Activated naive CD4-positive, alpha-beta T cell treated with anti-CD3 and anti-CD28 coated beads, Interleukin-2, amount 10 ng/mL, durations not matched to agents 7 days and 5 days (primary cell): ENCODE measurements at regions not wholly inside any gene's neighbourhood (a gene's known extent, or its start where the extent isn't known, plus 50 kb on each side); places are given as distances from the start of the nearest gene placed in this dataset.

Experiments used
- CTCF ChIA-PET: fragments of 350-600 bp; sonication (Branson Sonifier 250); formaldehyde crosslinking; loops from one replicate; lab custom pipeline; 2021; ENCODE audit warnings: antibody characterized with exemption; lab: Charles Lee
- DNase-seq: peaks from one replicate; pipeline ENCODE4 v3.0.0-alpha.2; 2020
- H3K27ac Mint-ChIP-seq: one replicate; pipeline ENCODE4 v1.8.0; 2021; ENCODE audit warnings: mild to moderate bottlenecking, moderate library complexity, mixed read lengths
- H3K27me3 Mint-ChIP-seq: one replicate; pipeline ENCODE4 v1.8.0; 2021; ENCODE audit warnings: mild to moderate bottlenecking, mixed read lengths
- H3K36me3 Mint-ChIP-seq: one replicate; pipeline ENCODE4 v1.8.0; 2021; ENCODE audit warnings: mixed read lengths
- H3K4me1 Mint-ChIP-seq: one replicate; pipeline ENCODE4 v1.8.0; 2021; ENCODE audit warnings: mixed read lengths
- H3K4me3 Mint-ChIP-seq: one replicate; pipeline ENCODE4 v1.8.0; 2021; ENCODE audit warnings: mild to moderate bottlenecking, moderate library complexity, mixed read lengths
- H3K9me3 Mint-ChIP-seq: one replicate; pipeline ENCODE4 v1.8.0; 2021; ENCODE audit warnings: mixed read lengths

DNA sequence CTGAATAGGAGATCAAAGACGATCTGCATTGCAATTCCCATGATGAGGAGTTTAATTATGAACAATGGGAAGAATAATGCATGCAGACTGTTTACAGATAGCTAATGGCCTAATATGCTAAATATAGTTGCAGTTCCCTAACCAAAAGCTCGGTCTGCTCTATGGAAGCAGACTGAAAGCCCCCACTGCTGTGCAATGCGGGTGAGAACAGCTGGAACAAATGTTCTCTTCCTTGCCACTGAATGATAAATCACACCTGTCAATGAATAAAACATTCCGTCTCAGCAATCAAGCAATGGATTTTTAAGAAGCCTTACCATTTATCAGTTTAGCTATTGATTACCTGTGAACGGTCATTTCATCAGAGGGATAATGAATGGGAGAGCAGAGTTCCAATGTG lies 704.5 kb upstream of the RAB6C start:
- Mint-ChIP-seq H3K9me3 (no peaks in the 10 kb centered on the region), H3K4me1 (no peaks in the 10 kb centered on the region), H3K36me3 (no peaks in the 10 kb centered on the region), H3K4me3 (no peak overlapping the region), H3K27me3 (no peaks in the 10 kb centered on the region), H3K27ac (no peak overlapping the region)
- DNase-seq = no peak
- CTCF ChIA-PET = no interaction called here

DNA sequence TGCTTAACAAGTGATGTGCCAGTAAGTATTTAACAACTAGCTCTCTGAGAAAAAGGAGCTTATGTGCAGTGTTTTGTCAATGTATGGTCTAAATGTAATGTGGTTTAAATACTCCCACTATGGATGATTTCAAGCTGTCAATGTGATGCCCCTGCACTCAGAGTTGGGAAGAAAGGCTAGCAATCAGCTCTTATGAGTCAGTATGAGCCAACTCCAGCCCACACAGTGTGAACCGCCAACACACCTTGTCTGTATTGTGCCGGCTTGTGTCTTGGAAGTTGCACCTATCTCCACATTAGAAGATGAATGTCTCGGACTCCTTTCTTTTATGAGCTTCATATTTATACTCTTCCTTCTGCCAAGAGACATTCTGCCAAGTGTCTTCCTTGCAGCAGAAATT lies 703.8 kb upstream of the RAB6C start:
- Mint-ChIP-seq H3K9me3 (no peaks in the 10 kb centered on the region), H3K4me3 (no peak overlapping the region), H3K4me1 (no peaks in the 10 kb centered on the region), H3K36me3 (no peaks in the 10 kb centered on the region), H3K27ac (no peak overlapping the region), H3K27me3 (no peaks in the 10 kb centered on the region)
- CTCF ChIA-PET = no interaction called here
- DNase-seq = no peak

DNA sequence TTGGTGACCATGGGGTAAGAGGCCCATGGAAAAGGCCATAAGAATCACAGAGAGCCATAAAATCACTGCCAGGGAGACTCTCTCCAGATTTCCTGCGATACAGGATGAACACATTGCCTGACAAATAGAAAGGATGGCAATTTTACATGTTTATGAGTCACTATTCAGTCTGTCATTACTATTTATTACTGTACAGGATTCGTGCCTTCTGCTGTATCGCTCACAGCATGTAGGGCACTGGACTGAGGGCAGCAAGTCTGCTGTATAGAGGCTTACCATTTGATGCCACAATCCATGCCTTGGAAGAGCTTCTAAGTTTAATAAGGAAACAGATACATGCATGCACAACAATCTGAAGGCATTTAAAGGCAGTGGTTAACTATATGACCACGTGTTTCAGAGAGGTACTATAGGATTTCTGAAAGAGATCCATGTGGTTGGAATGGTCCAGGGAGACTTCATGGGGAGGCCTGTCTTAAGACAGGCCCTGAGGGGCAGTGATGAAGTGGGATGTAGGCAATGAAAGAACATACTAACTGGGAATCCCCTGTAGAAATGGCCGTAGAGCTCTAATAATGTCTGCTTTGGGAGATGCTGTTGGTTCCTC lies 702.4 kb upstream of the RAB6C start:
- DNase-seq = no peak
- CTCF ChIA-PET = no interaction called here
- no peaks in the 10 kb centered on the region for H3K36me3 Mint-ChIP-seq
- H3K27me3 Mint-ChIP-seq = no peaks in the 10 kb centered on the region
- H3K27ac Mint-ChIP-seq = no peak overlapping the region
- no peaks in the 10 kb centered on the region for H3K4me1 Mint-ChIP-seq
- H3K9me3 Mint-ChIP-seq = no peaks in the 10 kb centered on the region
- H3K4me3 Mint-ChIP-seq = no peak overlapping the region

DNA sequence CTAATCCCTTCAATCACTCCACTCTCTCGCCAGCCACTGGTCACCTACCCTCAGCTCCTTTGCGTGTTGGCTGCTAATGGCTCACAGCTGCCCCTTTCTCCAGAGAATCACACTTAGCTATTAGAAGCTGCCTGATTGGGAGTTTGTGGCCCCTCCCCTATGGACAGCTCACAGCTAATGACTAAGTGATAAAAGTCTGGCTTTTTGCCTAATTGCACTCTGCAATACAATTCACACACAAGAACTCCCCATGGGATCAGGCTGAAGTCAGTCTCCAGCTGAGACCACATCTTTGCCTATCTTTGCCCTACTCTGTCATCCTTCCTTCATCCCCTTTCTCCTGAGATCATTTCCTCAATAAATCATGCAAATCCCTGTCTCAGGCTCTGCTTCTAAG lies 701.9 kb upstream of the RAB6C start:
- no peaks in the 10 kb centered on the region for H3K27me3 Mint-ChIP-seq
- no peak for DNase-seq

DNA sequence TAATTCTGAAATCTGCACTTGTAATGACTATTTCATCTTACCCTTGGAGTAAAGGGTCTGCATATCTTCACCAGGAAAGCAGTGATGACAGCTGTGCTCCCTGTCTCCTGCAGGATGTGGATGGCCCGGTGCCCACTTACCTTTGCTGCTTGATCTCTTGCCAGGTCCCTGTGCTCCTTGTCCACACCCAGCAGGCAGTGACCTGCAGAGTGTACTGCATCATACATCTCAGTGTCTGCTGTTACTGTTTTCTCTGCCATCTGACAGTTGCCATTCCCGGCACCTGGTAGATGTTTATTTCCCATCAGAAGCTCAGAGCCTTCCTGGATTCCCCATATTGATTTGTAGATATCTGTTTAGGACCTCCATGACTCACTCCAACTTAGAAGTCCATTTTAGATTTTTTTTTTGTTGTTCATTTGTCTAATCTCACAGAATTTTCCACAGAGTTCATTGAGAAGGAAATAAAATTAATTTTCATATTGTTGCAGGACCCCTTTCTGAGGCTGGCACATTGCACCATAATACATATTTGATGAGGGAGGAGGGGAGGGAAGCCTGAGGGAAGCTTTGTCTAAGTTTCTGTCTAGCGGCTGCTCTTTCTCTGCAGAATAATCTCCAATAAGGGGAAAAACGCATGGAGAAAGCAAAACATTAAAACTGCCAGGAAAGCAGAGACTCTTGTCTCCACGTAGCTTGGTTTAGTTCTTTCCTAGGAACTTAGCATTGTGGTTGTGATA lies 697.5 kb upstream of the RAB6C start:
- no peak for DNase-seq
- H3K4me1 Mint-ChIP-seq = no peaks in the 10 kb centered on the region
- H3K27me3 Mint-ChIP-seq = no peaks in the 10 kb centered on the region
- H3K27ac Mint-ChIP-seq = no peak overlapping the region
- no peak overlapping the region for H3K4me3 Mint-ChIP-seq
- CTCF ChIA-PET = no interaction called here
- H3K36me3 Mint-ChIP-seq = no peaks in the 10 kb centered on the region
- H3K9me3 Mint-ChIP-seq = no peaks in the 10 kb centered on the region

More for the DNA sequence above, 701.9 kb upstream of the RAB6C start:
- H3K4me1 Mint-ChIP-seq = no peaks in the 10 kb centered on the region
- CTCF ChIA-PET = no interaction called here
- H3K4me3 Mint-ChIP-seq = no peak overlapping the region
- H3K27ac Mint-ChIP-seq = no peak overlapping the region
- H3K36me3 Mint-ChIP-seq = no peaks in the 10 kb centered on the region
- no peaks in the 10 kb centered on the region for H3K9me3 Mint-ChIP-seq

DNA sequence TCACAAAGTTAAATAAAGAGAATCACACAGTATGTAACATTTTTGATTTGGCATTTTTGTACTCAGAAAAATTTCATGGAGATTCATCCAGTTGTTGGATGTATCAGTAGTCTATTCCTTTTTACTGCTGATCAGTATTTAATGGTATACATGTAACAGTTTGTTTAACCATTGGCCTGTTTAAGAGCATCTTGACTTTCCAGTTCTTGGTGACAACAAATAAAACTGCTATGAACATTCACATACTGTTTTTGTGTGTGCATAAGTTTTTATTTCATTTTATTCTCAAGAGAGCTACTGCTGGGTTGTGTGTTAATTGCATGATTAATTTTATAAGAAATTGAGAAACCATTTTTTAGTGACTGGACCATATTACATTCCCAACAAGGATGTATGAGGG lies 694.5 kb upstream of the RAB6C start:
- no peaks in the 10 kb centered on the region for H3K36me3 Mint-ChIP-seq
- H3K27me3 Mint-ChIP-seq = no peaks in the 10 kb centered on the region
- H3K9me3 Mint-ChIP-seq = no peaks in the 10 kb centered on the region
- no peak overlapping the region for H3K4me3 Mint-ChIP-seq
- CTCF ChIA-PET = no interaction called here
- no peaks in the 10 kb centered on the region for H3K4me1 Mint-ChIP-seq
- H3K27ac Mint-ChIP-seq = no peak overlapping the region
- no peak for DNase-seq

DNA sequence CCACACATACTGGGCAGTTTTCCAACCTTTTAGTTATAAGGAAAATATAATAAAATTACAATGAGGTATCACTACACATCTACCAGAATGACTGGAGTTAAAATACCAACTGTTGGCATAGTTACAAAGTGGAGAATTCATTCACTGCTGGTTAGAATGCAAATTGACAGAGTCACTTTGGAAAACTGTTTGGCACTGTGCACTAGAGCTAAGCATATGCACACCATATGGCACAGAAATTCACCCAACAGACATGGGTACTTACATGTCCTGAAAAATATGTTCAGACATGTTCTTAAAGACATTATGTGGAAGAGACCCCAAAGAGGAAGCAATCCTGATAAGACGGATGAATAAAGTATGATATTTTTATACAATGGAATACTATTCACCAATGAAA lies 686.1 kb upstream of the RAB6C start:
- no peaks in the 10 kb centered on the region for H3K36me3 Mint-ChIP-seq
- H3K27ac Mint-ChIP-seq = no peak overlapping the region
- H3K27me3 Mint-ChIP-seq = no peaks in the 10 kb centered on the region
- no peak overlapping the region for H3K4me3 Mint-ChIP-seq
- DNase-seq = no peak
- H3K4me1 Mint-ChIP-seq = no peaks in the 10 kb centered on the region
- peaks cover 11% of the 10 kb centered on the region for H3K9me3 Mint-ChIP-seq
- CTCF ChIA-PET = no interaction called here

DNA sequence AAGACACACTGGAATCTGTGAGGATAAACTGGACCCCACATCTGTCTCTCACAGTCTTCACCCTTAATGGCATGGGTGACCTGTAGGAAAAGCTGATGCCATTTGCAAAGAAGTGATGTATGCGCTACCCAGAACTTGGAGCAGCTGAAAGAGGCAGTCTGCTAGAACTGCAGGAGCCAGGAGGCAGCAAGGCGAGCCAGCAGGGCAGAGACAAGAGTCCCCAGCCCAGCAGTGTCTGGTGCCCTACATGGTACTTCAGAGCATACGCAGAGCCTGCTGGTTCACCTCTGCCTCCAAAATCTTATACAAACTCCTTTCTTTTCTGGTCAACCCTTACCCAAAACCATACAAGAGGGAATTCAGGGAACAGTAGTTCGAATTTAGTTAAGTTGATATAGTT lies 683.1 kb upstream of the RAB6C start:
- H3K4me1 Mint-ChIP-seq = no peaks in the 10 kb centered on the region
- peaks cover 9% of the 10 kb centered on the region for H3K9me3 Mint-ChIP-seq
- H3K27me3 Mint-ChIP-seq = no peaks in the 10 kb centered on the region
- no peaks in the 10 kb centered on the region for H3K36me3 Mint-ChIP-seq
- no peak overlapping the region for H3K27ac Mint-ChIP-seq
- no peak for DNase-seq
- no peak overlapping the region for H3K4me3 Mint-ChIP-seq
- CTCF ChIA-PET = interaction anchor here (1.4 kb wide), 1 partner anchor 560 kb away, joined by 3 read pairs; no protein-coding TSS in a partner anchor

DNA sequence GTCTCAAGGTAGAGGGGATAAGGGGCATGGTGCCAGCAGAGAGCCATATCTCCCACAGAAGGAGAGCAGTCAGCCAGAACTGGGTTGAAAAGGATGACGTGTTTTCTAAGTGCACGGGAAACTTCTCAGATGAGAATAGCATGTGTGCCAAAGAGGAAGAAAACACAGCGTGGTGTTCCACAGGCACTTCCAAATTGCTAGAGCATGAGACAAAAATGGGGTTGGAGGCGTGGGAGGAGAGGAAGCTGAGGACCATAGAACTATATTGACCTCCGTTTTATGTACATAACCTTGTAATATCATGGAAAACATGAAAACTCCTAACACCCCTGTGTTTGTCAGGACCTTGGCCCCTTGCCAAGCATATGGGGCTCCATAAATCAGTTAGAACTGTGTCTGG lies 682.7 kb upstream of the RAB6C start:
- CTCF ChIA-PET = interaction anchor here (1.4 kb wide), 1 partner anchor 560 kb away, joined by 3 read pairs; no protein-coding TSS in a partner anchor
- Mint-ChIP-seq H3K4me1 (no peaks in the 10 kb centered on the region), H3K9me3 (peaks cover 9% of the 10 kb centered on the region), H3K27ac (no peak overlapping the region), H3K4me3 (no peak overlapping the region), H3K36me3 (no peaks in the 10 kb centered on the region), H3K27me3 (no peaks in the 10 kb centered on the region)
- no peak for DNase-seq

DNA sequence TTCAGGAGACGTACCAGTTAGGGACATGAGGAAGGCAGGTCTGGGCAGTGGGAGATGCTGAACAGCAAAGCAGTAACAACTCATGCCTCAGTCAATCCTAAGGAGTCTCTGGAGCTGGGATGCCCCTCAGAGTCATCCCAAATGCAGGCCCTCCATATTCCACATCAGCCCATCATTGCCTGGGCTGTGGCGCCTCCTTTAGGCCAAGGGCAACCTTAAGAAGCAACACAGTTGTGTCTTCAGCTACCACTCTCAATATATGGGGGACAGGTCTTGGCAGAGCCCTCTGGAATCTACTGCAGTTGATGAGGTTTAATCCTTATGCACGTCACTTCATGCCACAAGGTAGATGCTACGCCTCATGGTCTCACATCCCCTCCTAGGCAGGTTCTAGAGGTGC lies 682.0 kb upstream of the RAB6C start:
- Mint-ChIP-seq H3K4me1 (no peaks in the 10 kb centered on the region), H3K9me3 (peaks cover 9% of the 10 kb centered on the region), H3K36me3 (no peaks in the 10 kb centered on the region), H3K27ac (no peak overlapping the region), H3K4me3 (no peak overlapping the region), H3K27me3 (no peaks in the 10 kb centered on the region)
- DNase-seq = no peak
- CTCF ChIA-PET = interaction anchor here (1.4 kb wide), 1 partner anchor 561 kb away, joined by 3 read pairs; no protein-coding TSS in a partner anchor

DNA sequence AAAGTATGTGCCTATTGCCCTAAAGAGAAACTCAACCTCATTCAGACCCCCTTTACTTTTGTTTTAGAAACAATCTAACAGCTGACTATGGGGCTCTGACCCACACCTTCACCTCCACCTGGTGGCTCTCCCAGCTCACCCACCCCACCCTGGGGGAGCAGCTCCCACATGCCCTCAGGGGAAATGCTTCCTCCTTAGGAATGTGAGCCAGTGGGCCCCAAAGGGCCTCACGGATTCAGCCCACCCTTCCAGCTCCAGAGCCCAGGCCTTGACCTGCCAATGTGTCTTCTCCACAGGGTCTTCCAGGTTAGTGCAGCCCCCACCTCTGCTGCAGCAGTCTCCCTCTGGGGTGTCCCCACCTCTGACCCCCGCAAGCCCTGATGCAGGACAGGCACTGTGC lies 680.1 kb upstream of the RAB6C start:
- no peak overlapping the region for H3K27ac Mint-ChIP-seq
- peaks cover 4% of the 10 kb centered on the region for H3K9me3 Mint-ChIP-seq
- no peaks in the 10 kb centered on the region for H3K36me3 Mint-ChIP-seq
- H3K4me3 Mint-ChIP-seq = no peak overlapping the region
- CTCF ChIA-PET = no interaction called here
- no peaks in the 10 kb centered on the region for H3K4me1 Mint-ChIP-seq
- DNase-seq = no peak
- no peaks in the 10 kb centered on the region for H3K27me3 Mint-ChIP-seq

DNA sequence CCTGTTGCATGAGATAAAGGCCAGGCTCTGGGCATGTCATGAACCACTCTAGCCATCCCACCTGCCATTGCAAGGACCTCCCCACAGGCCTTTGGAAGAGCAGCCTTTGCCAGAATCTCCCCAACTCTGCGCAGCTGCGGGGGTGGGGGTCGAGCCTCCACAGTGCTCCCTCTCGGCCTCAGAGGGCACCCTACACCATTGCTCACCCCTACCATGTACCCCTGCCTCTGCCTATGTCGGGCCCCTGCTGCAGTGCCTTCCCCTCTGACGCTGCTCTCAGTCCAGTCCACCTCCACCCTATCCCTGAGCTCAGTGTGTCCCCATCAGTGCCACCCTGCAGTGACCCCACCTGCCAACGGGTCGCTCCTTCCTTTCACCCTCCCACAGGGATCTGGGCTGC lies 679.7 kb upstream of the RAB6C start:
- Mint-ChIP-seq H3K27me3 (no peaks in the 10 kb centered on the region), H3K4me1 (no peaks in the 10 kb centered on the region), H3K27ac (no peak overlapping the region), H3K4me3 (no peak overlapping the region), H3K9me3 (peaks cover 2% of the 10 kb centered on the region), H3K36me3 (no peaks in the 10 kb centered on the region)
- CTCF ChIA-PET = no interaction called here
- no peak for DNase-seq

DNA sequence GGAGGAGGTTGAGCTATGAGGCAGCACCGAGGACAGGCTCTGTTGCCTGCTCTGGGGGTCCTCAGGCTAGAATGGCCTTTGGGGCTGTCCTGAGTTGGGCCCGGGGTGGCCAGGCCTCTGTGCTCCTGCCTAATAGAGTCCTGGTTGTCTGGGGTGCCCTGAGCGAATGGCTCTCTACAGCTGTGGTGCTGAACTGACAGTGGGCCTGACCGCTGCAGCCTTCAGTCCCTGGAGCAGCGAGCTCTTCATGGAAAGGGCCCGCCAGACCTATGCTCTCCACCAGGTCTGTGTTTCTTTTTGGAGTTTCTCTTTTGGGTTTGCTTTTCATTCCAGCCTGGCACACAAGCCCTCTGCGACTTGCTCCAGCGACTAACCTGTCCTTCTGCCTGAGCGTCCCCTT lies 679.0 kb upstream of the RAB6C start:
- DNase-seq = no peak
- Mint-ChIP-seq H3K27ac (no peak overlapping the region), H3K4me1 (no peaks in the 10 kb centered on the region), H3K36me3 (no peaks in the 10 kb centered on the region), H3K9me3 (no peaks in the 10 kb centered on the region), H3K27me3 (no peaks in the 10 kb centered on the region), H3K4me3 (no peak overlapping the region)
- CTCF ChIA-PET = no interaction called here

DNA sequence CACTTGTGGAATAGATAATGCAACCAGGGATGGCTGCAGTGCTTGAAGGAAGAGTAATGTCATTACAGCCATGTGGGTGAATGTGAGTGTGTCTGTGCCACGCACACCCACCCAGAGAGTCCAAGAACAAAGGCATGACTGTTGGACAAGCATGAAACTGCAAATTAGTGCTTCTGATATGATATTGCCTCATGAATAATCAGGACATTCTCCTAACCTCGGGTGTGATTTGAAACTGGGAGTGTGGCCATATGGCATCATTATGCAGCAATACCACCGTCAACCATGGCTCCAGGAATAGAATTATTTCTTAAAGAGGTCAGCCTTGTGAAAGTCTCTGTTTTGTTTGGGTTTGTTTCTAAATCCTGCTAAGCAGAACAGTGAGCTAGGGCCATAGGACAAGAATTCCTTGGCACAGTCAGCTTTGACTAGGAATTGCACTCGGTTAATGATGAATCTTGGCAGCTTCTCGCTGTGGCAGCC lies 678.0 kb upstream of the RAB6C start:
- Mint-ChIP-seq H3K4me1 (no peaks in the 10 kb centered on the region), H3K9me3 (no peaks in the 10 kb centered on the region), H3K4me3 (no peak overlapping the region), H3K27me3 (no peaks in the 10 kb centered on the region), H3K36me3 (no peaks in the 10 kb centered on the region), H3K27ac (no peak overlapping the region)
- no peak for DNase-seq
- CTCF ChIA-PET = no interaction called here

DNA sequence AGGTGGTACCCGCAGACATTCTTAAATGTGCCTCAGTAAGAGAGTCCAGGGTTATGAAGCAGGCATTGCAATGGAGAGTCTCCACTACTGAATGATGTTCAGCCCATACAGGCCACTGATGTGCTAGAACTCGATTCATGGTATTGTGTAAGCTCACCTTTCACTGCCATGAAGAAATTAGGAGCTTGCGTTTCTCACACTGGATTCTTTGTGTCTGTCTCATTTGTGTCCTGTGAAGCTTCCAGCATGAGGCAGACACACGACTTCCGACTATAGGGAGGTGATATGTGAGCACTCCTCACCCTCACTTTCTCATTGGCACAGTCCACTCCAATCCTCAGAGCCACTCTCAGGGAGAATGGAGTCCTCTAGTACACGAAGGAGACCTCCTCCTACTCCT lies 677.4 kb upstream of the RAB6C start:
- H3K27ac Mint-ChIP-seq = no peak overlapping the region
- H3K9me3 Mint-ChIP-seq = no peaks in the 10 kb centered on the region
- no peaks in the 10 kb centered on the region for H3K36me3 Mint-ChIP-seq
- no peaks in the 10 kb centered on the region for H3K27me3 Mint-ChIP-seq
- no peak for DNase-seq
- CTCF ChIA-PET = no interaction called here
- H3K4me3 Mint-ChIP-seq = no peak overlapping the region
- no peaks in the 10 kb centered on the region for H3K4me1 Mint-ChIP-seq
